ENCODE measurements at regions not wholly inside any gene's neighbourhood (a gene's known extent, or its start where the extent isn't known, plus 50 kb on each side); places are given as distances from the start of the nearest gene placed in this dataset.

DNA sequence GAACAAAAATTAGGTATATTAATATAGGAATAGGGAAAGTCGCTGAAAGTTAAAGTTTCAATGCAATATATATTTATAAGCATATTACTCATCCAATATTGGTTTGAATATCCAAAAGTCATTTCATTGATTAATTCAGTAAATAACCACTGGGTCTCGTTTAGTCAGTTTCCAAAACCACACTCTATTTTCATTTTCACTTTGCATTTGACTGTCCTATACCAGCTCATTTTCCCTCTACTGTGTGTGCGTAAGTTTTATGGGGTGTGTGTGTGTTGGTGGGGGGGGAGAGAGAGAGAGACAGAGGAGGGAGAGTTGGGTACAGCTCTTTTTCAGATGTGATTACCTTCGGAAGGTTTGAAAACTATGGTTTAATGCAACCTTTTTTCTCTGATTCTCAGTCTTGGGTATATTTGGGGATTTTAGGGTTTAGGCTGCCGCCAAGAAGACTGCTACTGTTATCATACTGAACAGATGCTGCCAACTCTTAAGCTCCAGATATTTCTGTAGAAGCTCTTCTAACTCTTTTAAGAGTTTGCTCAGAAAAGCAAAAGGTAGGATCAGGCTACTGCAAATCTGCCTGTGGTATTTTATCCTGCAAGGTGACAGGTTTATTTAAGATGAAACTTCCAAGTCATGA, 1427.4 kb downstream of the PCDH7 start:
- Mint-ChIP-seq H3K27me3 (ENCODE audit: insufficient read depth, unreplicated experiment) (no peaks in the 10 kb centered on the region), H3K27ac (ENCODE audit: low read depth, unreplicated experiment) (no peak overlapping the region), H3K4me3 (ENCODE audit: unreplicated experiment) (no peak overlapping the region), H3K36me3 (ENCODE audit: insufficient read depth, unreplicated experiment) (no peaks in the 10 kb centered on the region), H3K9me3 (ENCODE audit: unreplicated experiment) (no peaks in the 10 kb centered on the region), H3K4me1 (ENCODE audit: insufficient read depth, unreplicated experiment) (peaks cover 7% of the 10 kb centered on the region)
- POLR2A ChIA-PET: interaction anchor here (1.4 kb wide), 1 partner anchor 12 kb away, joined by 3 read pairs; no protein-coding TSS in a partner anchor
- no peak for DNase-seq (ENCODE audit: unreplicated experiment)
- TF ChIP-seq, protein P1, sequence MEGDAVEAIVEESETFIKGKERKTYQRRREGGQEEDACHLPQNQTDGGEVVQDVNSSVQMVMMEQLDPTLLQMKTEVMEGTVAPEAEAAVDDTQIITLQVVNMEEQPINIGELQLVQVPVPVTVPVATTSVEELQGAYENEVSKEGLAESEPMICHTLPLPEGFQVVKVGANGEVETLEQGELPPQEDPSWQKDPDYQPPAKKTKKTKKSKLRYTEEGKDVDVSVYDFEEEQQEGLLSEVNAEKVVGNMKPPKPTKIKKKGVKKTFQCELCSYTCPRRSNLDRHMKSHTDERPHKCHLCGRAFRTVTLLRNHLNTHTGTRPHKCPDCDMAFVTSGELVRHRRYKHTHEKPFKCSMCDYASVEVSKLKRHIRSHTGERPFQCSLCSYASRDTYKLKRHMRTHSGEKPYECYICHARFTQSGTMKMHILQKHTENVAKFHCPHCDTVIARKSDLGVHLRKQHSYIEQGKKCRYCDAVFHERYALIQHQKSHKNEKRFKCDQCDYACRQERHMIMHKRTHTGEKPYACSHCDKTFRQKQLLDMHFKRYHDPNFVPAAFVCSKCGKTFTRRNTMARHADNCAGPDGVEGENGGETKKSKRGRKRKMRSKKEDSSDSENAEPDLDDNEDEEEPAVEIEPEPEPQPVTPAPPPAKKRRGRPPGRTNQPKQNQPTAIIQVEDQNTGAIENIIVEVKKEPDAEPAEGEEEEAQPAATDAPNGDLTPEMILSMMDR (IDR thresholded peaks at IDR 0.05; ENCODE audit: unreplicated experiment): no peak
- intact Hi-C loops (cut with micrococcal nuclease): no loop called here
- BruUV-seq (replicated peaks): no TSS peak
- CTCF ChIA-PET: no interaction called here

DNA sequence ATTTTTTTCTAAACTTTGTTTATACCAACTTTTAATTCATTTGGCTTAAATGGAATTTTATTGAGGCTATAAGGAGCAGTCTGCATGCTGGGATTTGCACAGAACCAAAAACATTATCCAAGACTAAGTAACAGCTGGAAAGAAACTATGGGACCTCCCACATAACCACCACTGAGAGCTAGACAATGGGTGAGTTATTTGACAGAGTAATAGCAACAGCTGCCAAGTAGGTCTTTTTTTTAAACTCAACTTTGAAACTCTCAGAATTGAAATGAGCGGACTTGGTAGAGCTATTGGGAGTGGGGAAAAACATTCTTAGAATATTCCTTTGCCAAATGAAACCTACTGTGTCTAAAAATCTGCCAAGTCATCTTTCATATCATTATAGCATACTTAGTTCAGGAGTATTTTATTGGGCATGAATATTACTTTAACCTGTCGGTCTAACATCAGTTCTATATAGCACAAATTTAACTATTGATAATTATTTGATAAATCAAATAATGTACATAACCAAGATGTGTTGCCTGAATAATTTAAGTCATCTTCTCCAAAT, 1428.0 kb downstream of the PCDH7 start:
- ChIA-PET CTCF (no interaction called here), POLR2A (interaction anchor here (1.4 kb wide), 1 partner anchor 13 kb away, joined by 3 read pairs; no protein-coding TSS in a partner anchor)
- TF ChIP-seq, protein P1 (IDR thresholded peaks at IDR 0.05; ENCODE audit: unreplicated experiment): no peak
- intact Hi-C loops (cut with micrococcal nuclease): no loop called here
- Mint-ChIP-seq H3K9me3 (ENCODE audit: unreplicated experiment) (no peaks in the 10 kb centered on the region), H3K27ac (ENCODE audit: low read depth, unreplicated experiment) (no peak overlapping the region), H3K36me3 (ENCODE audit: insufficient read depth, unreplicated experiment) (no peaks in the 10 kb centered on the region), H3K4me1 (ENCODE audit: insufficient read depth, unreplicated experiment) (peaks cover 7% of the 10 kb centered on the region), H3K27me3 (ENCODE audit: insufficient read depth, unreplicated experiment) (no peaks in the 10 kb centered on the region), H3K4me3 (ENCODE audit: unreplicated experiment) (no peak overlapping the region)
- no TSS peak for BruUV-seq (replicated peaks)
- DNase-seq (ENCODE audit: unreplicated experiment): no peak

DNA sequence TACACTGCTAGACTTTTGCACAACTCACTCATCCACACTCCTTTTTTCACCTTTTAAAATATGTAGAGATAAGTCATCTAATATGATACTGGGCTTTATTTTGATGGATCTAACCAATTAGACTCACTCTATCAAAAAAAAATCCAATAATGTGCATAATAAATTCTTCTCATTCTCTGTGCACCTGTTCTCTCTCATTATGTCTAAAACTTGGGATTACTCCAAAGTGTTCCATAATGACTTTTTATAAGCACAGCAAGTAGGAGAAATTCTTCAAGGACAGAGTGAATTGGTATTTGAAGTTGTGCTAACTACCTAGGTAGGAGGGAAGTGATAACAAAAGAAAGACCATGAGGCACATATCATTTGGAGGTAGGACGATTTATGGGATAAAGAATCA, 1438.8 kb downstream of the PCDH7 start:
- no peak overlapping the region for H3K4me3 Mint-ChIP-seq (ENCODE audit: unreplicated experiment)
- no peak overlapping the region for H3K27ac Mint-ChIP-seq (ENCODE audit: low read depth, unreplicated experiment)
- no peaks in the 10 kb centered on the region for H3K36me3 Mint-ChIP-seq (ENCODE audit: insufficient read depth, unreplicated experiment)
- TF ChIP-seq, protein P1 (IDR thresholded peaks at IDR 0.05; ENCODE audit: unreplicated experiment): no peak
- H3K9me3 Mint-ChIP-seq (ENCODE audit: unreplicated experiment): no peaks in the 10 kb centered on the region
- ChIA-PET POLR2A (no interaction called here), CTCF (no interaction called here)
- no TSS peak for BruUV-seq (replicated peaks)
- no peak for DNase-seq (ENCODE audit: unreplicated experiment)
- intact Hi-C loops (cut with micrococcal nuclease): no loop called here
- no peaks in the 10 kb centered on the region for H3K4me1 Mint-ChIP-seq (ENCODE audit: insufficient read depth, unreplicated experiment)
- H3K27me3 Mint-ChIP-seq (ENCODE audit: insufficient read depth, unreplicated experiment): no peaks in the 10 kb centered on the region

DNA sequence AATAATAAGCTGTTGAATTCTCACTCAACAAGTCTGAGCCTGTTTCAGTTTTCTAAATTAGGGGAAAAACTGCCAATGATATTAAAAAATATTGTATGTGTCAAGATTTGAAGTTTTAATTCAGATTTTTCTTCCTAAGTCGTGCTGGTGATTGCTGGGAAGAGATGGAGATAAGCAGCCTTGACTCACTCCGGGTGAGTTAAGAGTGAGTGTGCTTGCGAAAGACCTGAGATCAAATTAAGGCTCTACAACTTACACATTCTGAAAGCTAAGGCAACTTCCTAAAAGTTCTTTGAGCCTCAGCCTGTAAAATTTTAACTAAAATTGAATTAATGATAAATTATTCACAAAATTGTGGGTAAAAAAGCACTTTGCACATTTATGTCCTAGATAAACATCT, 1441.2 kb downstream of the PCDH7 start:
- DNase-seq (ENCODE audit: unreplicated experiment): peak; percentile 47
- intact Hi-C loops (cut with micrococcal nuclease): no loop called here
- H3K9me3 Mint-ChIP-seq (ENCODE audit: unreplicated experiment): no peaks in the 10 kb centered on the region
- ChIA-PET POLR2A (no interaction called here), CTCF (no interaction called here)
- H3K36me3 Mint-ChIP-seq (ENCODE audit: insufficient read depth, unreplicated experiment): no peaks in the 10 kb centered on the region
- H3K27me3 Mint-ChIP-seq (ENCODE audit: insufficient read depth, unreplicated experiment): no peaks in the 10 kb centered on the region
- BruUV-seq (replicated peaks): no TSS peak
- TF ChIP-seq, protein P1 (IDR thresholded peaks at IDR 0.05; ENCODE audit: unreplicated experiment): no peak
- H3K4me3 Mint-ChIP-seq (ENCODE audit: unreplicated experiment): no peak overlapping the region
- H3K4me1 Mint-ChIP-seq (ENCODE audit: insufficient read depth, unreplicated experiment): no peaks in the 10 kb centered on the region
- H3K27ac Mint-ChIP-seq (ENCODE audit: low read depth, unreplicated experiment): no peak overlapping the region

All from MCF 10A (cell line).